GF-D8 (cell line): ENCODE measurements at regions not wholly inside any gene's neighbourhood (a gene's known extent, or its start where the extent isn't known, plus 50 kb on each side); places are given as distances from the start of the nearest gene placed in this dataset.

ENCODE experiments used
- DNase-seq: peaks from one replicate; lab custom pipeline; 2025; lab: John Stamatoyannopoulos, UW

DNA sequence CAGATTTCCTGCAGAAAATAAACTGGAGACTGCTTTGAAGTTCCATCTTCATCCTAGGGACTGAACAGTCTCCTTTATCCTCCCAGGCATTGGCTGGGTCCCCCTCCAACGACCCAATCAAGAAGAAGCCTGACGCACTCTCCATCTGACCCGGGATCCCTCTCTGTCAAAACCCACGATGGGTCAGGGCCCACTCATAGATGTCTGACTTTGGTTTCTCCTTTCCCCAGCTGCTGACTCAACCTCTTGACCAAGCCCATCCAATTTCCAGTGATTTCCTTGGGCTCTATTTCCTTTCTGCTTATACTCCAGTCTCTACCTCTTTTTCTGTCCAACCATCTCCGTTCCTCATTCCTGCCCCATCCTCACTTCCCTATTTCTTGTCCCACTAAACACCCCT lies 189.7 kb downstream of the MIAT start:
- no peak for DNase-seq

- no peak for DNase-seq
Observed at GRCh38 chr22:26847816-26848215, 190.4 kb downstream of the MIAT start.

- no peak for DNase-seq
Observed at GRCh38 chr22:26848244-26848920, 191.0 kb downstream of the MIAT start.

DNA sequence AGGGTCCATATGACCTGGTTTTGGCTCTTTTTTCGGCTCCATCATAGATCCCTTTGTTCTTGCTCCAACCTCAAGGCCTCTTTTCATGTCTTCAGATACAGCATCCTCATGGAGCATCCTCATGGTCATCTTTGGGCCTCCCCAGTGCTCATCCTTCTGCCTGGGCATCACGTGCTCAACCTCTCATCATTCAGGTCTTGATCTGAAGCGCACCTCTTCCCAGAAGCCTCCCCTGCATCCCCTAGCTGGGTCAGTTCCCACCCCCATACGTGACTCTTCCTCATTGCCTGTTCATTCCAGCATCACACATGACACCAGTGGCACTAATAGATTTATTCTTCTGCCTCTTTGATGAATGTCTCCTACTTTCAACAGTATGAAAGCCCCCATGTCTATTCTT lies 192.2 kb downstream of the MIAT start:
- no peak for DNase-seq

- DNase-seq, result no peak
Observed at GRCh38 chr22:26851125-26851524, 193.7 kb downstream of the MIAT start.

DNA sequence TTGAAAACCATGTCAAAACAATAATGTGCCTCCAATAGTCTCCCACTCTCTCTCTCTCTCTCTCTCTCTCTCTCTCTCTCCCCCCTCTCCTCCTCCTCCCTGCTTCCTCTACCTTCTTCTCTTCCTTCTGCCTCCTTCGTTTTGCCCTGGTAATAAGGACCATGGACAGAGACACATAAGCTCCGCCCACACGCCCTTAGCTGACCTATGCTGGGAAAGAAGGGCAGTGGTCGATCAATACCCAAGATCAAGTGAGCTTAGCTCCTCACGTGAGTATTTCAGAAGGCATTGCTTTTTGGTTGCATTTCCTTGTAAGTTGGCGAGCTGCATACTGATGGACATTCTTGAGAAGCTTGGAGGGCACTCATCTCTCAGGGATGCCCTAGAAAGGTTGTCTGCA lies 194.8 kb downstream of the MIAT start:
- no peak for DNase-seq

GRCh38 chr22:26853071-26853470 lies 195.7 kb downstream of the MIAT start:
- no peak for DNase-seq

- no peak for DNase-seq
Observed at GRCh38 chr22:26853495-26853894, 196.1 kb downstream of the MIAT start.

DNA sequence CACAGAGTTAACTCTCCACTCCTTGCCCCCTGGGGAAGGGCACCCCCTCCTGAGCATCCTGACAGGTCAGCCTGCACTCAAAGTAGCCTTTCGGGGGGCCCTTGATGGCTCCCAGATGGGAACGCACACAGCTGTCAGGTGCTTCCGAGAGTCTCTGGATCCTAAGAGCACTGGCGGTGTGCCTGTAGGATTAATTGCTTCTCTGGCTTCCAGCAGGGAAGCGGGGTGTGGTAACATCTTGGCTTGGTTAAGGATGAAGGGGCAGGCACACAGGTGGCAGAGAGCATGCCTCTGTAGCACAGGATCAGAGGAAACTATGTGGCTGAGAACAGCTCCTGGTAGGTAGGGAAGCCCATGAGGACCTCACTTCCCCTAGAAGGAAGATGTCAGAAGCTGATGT lies 199.8 kb downstream of the MIAT start:
- DNase-seq, result no peak

DNA sequence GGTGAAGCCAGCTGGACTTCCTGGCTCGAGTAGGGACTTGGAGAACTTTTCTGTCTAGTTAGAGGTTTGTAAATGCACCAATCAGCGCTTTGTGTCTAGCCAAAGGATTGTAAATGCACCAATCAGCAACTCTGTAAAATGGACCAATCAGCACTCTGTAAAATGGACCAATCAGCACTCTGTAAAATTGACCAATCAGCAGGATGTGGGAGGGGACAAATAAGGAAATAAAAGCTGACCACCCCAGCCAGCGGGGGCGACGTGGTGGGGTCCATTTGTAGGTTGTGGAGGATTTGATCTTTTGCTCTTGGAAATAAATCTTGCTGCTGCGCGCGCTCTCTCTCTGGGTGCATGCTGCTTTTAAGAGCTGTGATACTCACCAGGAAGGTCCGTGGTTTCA lies 202.9 kb downstream of the MIAT start:
- DNase-seq, result no peak

DNA sequence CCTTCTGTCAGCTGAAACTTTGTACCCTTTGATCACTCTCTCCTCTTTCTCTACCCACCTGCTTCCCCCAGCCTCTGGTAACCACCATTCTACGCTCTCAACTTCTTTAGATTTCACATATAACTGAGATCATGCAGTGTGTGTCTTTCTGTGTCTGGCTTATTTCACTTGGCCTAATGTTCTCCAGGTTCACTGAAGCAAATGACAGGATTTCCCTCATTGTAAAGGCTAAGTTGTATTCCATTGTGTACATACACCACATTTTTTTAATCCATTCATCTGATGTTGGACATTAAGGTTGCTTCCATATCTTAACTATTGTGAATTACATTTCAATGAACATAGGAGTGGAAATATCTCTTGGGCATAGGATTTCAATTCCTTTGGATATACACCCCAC lies 207.6 kb downstream of the MIAT start:
- DNase-seq, result no peak

DNA sequence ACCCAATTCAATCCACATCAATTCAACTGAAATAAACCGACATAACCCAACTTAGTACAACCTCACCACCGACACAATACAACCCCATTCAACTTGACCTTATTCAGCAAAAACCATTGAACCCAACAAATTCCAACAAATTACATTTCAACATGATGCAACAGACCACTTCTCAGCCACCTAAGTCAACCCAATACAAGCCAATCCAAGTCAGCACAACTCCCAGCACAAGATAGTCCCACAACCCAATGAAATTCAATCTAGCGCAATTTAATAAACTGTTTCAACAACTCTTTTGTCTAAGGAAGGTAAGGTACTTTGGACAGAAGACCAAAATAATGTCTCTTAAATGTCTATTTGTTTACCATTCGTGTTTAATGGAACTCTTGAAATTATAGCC lies 226.0 kb downstream of the MIAT start:
- no peak for DNase-seq

DNA sequence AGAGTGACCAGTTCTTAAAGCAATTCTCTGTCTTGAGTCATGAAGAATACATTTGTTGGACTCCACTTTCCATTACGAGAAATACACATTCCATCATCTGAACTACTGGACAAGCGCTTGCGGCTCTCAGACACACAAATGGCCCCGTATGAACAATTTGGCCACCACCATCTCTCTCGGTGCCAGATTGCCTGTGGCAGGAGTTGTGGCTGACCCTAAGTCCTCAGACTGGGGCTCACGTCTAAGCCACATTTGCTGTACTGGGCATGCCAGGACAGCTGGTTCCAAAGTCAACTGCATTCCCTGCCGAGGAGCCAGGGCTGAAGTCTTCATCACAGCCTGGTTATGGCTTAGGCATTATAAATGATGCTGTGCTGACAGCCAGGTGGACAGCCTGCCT lies 227.5 kb downstream of the MIAT start:
- no peak for DNase-seq

DNA sequence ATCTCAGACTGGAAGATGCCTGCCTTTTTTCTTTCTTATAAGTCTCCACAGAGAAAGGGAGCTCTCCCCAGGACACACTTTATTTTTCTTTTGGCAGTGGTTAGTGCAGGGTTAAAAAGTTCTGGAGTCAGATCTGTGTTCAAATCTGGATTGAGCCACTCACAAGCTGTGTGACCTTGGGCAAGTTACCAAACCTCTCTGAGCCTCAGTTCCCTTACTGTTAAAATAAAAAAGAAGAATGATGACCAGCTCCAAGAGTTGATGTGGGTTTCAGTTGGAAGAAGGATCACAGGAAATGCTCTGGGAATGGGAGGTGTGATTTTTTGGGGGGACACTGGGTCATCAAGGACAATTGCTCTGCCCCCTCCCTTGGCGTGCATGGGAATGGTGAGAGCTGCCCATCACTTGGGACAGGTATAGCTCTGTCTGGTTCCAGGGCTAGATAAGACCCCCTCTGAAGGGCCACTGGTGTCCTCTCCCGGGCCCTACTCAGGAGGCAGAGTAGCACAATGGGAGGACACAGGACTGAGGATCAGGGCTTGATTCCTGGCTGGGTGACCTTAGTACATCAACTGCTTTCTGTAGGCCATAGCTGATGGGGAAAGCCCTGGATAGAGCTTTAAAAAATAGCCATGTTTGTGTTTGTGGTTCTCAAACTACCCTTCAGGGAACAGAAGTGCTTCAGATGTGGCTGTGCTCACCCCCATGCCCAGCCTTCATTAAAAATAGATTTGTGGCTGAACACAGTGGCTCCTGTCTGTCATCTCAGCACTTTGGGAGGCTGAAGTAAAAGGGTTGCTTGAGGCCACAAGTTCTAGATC lies 228.3 kb downstream of the MIAT start:
- no peak for DNase-seq

DNA sequence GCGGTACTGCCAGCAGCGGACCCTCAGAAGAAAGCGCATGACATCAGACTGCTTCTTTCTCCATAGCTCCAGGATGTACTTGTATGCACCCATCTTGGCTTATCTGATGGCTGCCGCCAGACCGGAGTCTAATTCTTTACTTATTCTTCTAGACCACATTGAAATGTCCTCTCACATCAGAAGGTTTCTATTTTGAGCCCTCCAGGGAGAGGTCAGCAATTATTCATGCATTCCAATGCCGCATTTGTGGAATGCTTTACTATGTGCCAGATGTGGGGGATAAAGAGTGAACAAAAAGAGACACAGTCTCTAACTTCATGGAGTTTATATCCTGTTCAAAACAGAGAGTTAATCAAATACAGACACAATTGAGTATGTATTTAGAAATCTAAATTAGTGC lies 230.1 kb downstream of the MIAT start:
- DNase-seq, result no peak

DNA sequence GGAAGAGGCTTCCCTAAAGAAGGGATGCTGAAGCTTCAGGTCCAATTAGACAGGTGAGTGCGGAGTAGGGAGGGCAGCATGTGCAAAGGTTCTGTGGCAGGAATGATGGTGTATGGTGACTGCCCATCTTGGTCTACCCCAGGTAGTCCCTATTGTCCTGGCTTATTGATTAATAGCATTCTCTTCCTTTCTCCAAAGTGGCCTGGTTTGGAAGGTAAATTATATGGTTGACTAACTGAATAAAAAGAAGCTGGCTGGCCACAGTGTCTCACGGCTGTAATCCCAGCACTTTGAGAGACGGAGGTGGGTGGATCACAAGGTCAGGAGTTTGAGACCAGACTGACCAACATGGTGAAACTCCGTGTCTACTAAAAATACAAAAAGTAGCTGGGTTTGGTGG lies 230.5 kb downstream of the MIAT start:
- DNase-seq, result no peak

- no peak for DNase-seq
Observed at GRCh38 chr22:26888887-26889286, 231.5 kb downstream of the MIAT start.

GRCh38 chr22:26889802-26890201 lies 232.4 kb downstream of the MIAT start:
- no peak for DNase-seq

GRCh38 chr22:26890870-26891269 lies 233.5 kb downstream of the MIAT start:
- no peak for DNase-seq

DNA sequence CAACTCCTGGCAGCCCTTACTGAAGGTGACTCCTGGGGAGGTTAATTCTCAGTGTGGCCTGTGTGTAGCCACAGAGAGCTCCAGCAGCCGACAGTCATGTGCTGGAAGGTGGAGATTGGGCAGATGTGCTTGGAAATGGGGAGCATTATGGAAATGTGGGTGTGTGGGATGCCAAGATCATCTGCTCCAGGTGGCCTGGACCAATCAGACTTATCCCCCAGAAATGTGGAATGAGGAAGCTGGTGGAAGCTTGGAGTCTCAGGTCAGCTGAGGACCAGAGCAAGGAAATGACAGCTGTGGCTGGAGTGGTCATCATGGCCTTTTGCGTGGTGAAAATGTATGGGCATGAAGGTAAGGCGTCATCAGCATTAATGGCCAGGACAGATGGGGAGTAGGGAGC lies 234.0 kb downstream of the MIAT start:
- DNase-seq, result no peak

GRCh38 chr22:26892166-26893041 lies 235.0 kb downstream of the MIAT start:
- no peak for DNase-seq

GRCh38 chr22:26893173-26894110 lies 236.1 kb downstream of the MIAT start:
- no peak for DNase-seq
